ENCODE measurements at regions not wholly inside any gene's neighbourhood (a gene's known extent, or its start where the extent isn't known, plus 50 kb on each side); places are given as distances from the start of the nearest gene placed in this dataset.

DNA sequence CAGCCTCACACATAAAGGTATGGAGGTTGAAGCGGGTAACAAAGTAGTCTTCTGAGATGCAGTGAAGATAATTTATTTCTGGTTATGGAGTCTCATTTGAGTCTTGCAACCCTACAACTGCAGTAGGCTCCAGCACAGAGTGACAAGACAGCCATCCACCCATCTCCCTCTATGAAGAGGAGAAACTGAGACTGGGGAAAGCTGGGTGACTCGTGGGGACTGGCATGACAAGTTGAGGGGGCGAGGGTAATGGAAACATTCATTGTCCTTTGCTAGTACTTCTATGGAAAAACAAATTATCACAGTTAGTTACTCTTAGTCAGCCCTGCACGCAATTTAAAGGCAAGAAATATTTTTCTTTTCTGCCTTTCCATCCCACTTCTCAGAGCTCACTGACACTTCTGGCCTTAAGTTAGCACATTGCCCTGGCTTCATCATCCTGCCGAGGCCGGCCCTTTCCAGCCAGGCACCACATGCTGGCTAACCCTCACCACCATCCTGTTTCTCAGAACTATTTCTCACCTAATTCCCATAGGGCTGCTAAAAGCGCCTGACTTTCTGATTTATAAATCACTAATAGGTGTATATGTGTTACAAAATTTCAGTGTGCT, 361.1 kb downstream of the ETS1 start:
- Histone ChIP-seq H3K27me3 (ENCODE audit: insufficient read depth, low read length, poor library complexity, severe bottlenecking) (no peaks in the 10 kb centered on the region), H3K9me3 (ENCODE audit: insufficient read depth, low read depth, low read length) (no peaks in the 10 kb centered on the region)
- no peak for TF ChIP-seq CTCF (conservative IDR thresholded peaks at IDR 0.05; ENCODE audit: low read length)
- TF ChIP-seq EZH2phosphoT487 (IDR thresholded peaks at IDR 0.05; ENCODE audit: borderline replicate concordance) = no peak

GRCh38 chr11:128222245-128222884, 365.0 kb downstream of the ETS1 start:
- Histone ChIP-seq H3K36me3 (ENCODE audit: insufficient read depth, low read length) (no peaks in the 10 kb centered on the region), H2AFZ (ENCODE audit: low read length) (no peak overlapping the region), H3K79me2 (ENCODE audit: insufficient read depth, low read length) (no peaks in the 10 kb centered on the region), H3K27me3 (ENCODE audit: insufficient read depth, low read length, poor library complexity, severe bottlenecking) (no peaks in the 10 kb centered on the region), H3F3A (ENCODE audit: low read depth) (no peaks in the 10 kb centered on the region), H3K4me2 (ENCODE audit: low read depth, low read length, poor library complexity, severe bottlenecking) (no peak overlapping the region), H3K9me3 (ENCODE audit: insufficient read depth, low read depth, low read length) (no peaks in the 10 kb centered on the region), H3K9me2 (replicated peaks; ENCODE audit: low read depth, low read length) (no peaks in the 10 kb centered on the region), H3K4me3 (ENCODE audit: low read length, poor library complexity, severe bottlenecking) (no peak overlapping the region), H3K4me1 (ENCODE audit: insufficient read depth, low read length, poor library complexity, severe bottlenecking) (no peaks in the 10 kb centered on the region), H4K20me1 (ENCODE audit: insufficient read depth, low read length, poor library complexity, severe bottlenecking) (no peaks in the 10 kb centered on the region), H3K9ac (ENCODE audit: low read depth, low read length, poor library complexity, severe bottlenecking) (no peak overlapping the region)
- TF ChIP-seq CTCF (conservative IDR thresholded peaks at IDR 0.05; ENCODE audit: low read length) (no peak), EZH2phosphoT487 (IDR thresholded peaks at IDR 0.05; ENCODE audit: borderline replicate concordance) (no peak)

More for the DNA sequence above, 361.1 kb downstream of the ETS1 start:
- H3K4me2 ChIP-seq (ENCODE audit: low read depth, low read length, poor library complexity, severe bottlenecking) = no peak overlapping the region
- H3K9ac ChIP-seq (ENCODE audit: low read depth, low read length, poor library complexity, severe bottlenecking) = no peak overlapping the region
- H3K4me1 ChIP-seq (ENCODE audit: insufficient read depth, low read length, poor library complexity, severe bottlenecking) = peaks cover 3% of the 10 kb centered on the region
- H3F3A ChIP-seq (ENCODE audit: low read depth) = no peaks in the 10 kb centered on the region
- H3K79me2 ChIP-seq (ENCODE audit: insufficient read depth, low read length) = no peaks in the 10 kb centered on the region
- H2AFZ ChIP-seq (ENCODE audit: low read length) = peak overlapping the region; percentile 29; the same call in 1 of the 2 replicates
- H3K9me2 ChIP-seq (replicated peaks; ENCODE audit: low read depth, low read length) = no peaks in the 10 kb centered on the region
- no peaks in the 10 kb centered on the region for H4K20me1 ChIP-seq (ENCODE audit: insufficient read depth, low read length, poor library complexity, severe bottlenecking)
- H3K4me3 ChIP-seq (ENCODE audit: low read length, poor library complexity, severe bottlenecking) = no peak overlapping the region
- no peaks in the 10 kb centered on the region for H3K36me3 ChIP-seq (ENCODE audit: insufficient read depth, low read length)

GRCh38 chr11:128219731-128220120, 367.6 kb downstream of the ETS1 start:
- TF ChIP-seq EZH2phosphoT487 (IDR thresholded peaks at IDR 0.05; ENCODE audit: borderline replicate concordance) (no peak), CTCF (conservative IDR thresholded peaks at IDR 0.05; ENCODE audit: low read length) (no peak)
- H3F3A ChIP-seq (ENCODE audit: low read depth) = no peaks in the 10 kb centered on the region
- H3K9ac ChIP-seq (ENCODE audit: low read depth, low read length, poor library complexity, severe bottlenecking) = no peak overlapping the region
- H3K36me3 ChIP-seq (ENCODE audit: insufficient read depth, low read length) = no peaks in the 10 kb centered on the region
- no peak overlapping the region for H3K4me2 ChIP-seq (ENCODE audit: low read depth, low read length, poor library complexity, severe bottlenecking)
- H4K20me1 ChIP-seq (ENCODE audit: insufficient read depth, low read length, poor library complexity, severe bottlenecking) = no peaks in the 10 kb centered on the region
- H3K4me3 ChIP-seq (ENCODE audit: low read length, poor library complexity, severe bottlenecking) = no peak overlapping the region
- H3K27me3 ChIP-seq (ENCODE audit: insufficient read depth, low read length, poor library complexity, severe bottlenecking) = no peaks in the 10 kb centered on the region
- no peaks in the 10 kb centered on the region for H3K9me2 ChIP-seq (replicated peaks; ENCODE audit: low read depth, low read length)
- no peaks in the 10 kb centered on the region for H3K9me3 ChIP-seq (ENCODE audit: insufficient read depth, low read depth, low read length)
- no peaks in the 10 kb centered on the region for H3K4me1 ChIP-seq (ENCODE audit: insufficient read depth, low read length, poor library complexity, severe bottlenecking)
- H2AFZ ChIP-seq (ENCODE audit: low read length) = peak overlapping the region; percentile 23; the same call in 1 of the 2 replicates
- H3K79me2 ChIP-seq (ENCODE audit: insufficient read depth, low read length) = no peaks in the 10 kb centered on the region
